ENCODE measurements at regions not wholly inside any gene's neighbourhood (a gene's known extent, or its start where the extent isn't known, plus 50 kb on each side); places are given as distances from the start of the nearest gene placed in this dataset.

DNA sequence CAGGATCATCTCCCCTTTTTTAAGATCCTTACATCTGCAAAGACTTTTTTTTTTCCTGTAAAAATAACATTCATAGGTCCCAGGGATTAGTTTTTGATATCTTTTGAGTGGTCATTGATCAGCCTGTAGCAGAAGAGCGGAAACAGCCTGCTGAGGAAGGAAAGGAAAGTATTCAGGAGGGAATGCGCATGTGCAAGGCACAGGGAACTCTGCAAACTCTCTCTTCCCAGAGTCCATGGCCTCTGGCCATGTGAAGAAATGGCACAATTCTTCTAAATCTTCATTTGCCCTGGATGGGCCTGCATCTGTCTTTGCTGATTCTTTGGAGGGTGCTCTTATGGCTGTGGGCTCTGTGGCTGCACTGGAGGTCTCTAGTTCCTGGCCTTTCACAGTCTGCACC, 60.1 kb upstream of the SKOR2 start:
- no peak for ATAC-seq
- Mint-ChIP-seq H3K27me3 (peaks cover 2% of the 10 kb centered on the region), H3K9me3 (no peaks in the 10 kb centered on the region), H3K4me1 (no peaks in the 10 kb centered on the region), H3K27ac (no peak overlapping the region), H3K4me3 (no peak overlapping the region), H3K36me3 (ENCODE audit: low read depth) (no peaks in the 10 kb centered on the region)
- no peak for DNase-seq
